Left cardiac atrium (tissue), 4 donors: ENCODE measurements at regions not wholly inside any gene's neighbourhood (a gene's known extent, or its start where the extent isn't known, plus 50 kb on each side); places are given as distances from the start of the nearest gene placed in this dataset.
"Not testable (repeated sequence)": the region's sequence is repeated elsewhere in the genome, so short reads cannot be mapped to it uniquely, and the experiment has no call there.

Experiments used
- ATAC-seq, 2 donors: fragments of 200-7000 bp; cut with Tn5 transposase; one replicate each; pipeline ENCODE4 v1.9.1; 2020; ENCODE audit warnings: mild to moderate bottlenecking in 2 of 2, moderate library complexity in 2 of 2
- DNase-seq: peaks from one replicate; pipeline ENCODE4 v3.0.0-alpha.2; 2020
- intact Hi-C, 2 donors: fragments of 100-400 bp; cut with DNase I; formaldehyde crosslinking; loops; one replicate each; pipeline versions ENCODE4 v1.14.1 to v1.15.1; 2022 to 2023
- donor health status: DM: no; HTN: yes; CAD: no.
- donor health status: DM: no; HTN: yes; CAD: no; lungs with severe emphysema.
- donor health status: DM: yes; HTN: yes; CAD: no.
- donor health status: Dilated cardiomyopathy.

DNA sequence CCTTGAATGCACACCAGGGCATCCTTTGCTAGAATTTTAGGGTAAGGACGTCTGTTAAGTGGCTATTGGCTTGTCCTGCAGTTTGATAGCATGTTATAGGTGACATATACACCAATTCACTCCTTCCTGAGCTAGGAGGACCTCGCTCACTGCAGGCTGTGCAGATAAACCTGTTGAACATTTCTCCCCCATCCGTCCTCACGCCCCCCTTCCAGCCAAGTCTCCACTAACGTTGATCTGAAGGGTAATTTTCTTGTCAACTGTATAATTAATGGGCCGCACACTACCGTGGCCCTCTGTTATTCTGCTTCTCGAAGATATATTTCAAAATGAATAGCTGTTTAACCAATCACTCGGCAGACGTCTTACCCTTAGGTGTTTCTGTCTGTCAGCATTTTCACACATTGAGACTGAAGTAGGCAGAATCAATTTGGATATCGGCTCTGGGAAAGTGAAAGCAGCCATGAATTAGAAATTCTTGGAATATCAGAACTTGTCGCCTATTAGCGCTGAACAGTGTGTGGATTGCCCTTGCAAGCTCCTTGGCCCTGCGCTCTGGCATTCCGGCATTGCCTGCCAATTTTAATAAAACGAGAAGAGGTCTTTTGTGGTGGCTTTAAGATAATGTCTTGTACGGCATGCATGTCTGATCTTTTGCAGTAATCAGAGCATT is 905.3 kb downstream of the TYW1 start:
- ATAC-seq (no peak), DNase-seq (no peak)
- intact Hi-C loops, result no loop called here

DNA sequence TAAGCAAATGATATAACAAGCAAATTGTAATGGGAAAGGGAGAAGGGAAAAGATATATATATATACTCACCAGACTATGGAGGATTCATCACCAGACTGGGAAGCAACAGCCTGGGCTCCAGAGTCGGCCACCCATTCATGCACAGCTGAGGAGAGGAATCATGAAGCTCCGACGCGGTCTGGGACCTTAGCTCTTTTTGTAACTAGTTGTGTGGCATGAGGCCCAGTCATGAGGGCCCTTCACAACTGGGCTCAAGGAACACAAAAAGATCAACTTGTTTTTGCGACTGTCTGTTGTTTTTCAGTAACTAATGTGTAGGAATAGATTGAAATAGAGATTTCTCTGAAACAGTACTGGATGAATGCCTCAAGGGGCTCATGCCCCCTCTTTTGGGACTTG is 911.2 kb downstream of the TYW1 start:
- intact Hi-C loops, result no loop called here
- ATAC-seq (no peak), DNase-seq (no peak)

DNA sequence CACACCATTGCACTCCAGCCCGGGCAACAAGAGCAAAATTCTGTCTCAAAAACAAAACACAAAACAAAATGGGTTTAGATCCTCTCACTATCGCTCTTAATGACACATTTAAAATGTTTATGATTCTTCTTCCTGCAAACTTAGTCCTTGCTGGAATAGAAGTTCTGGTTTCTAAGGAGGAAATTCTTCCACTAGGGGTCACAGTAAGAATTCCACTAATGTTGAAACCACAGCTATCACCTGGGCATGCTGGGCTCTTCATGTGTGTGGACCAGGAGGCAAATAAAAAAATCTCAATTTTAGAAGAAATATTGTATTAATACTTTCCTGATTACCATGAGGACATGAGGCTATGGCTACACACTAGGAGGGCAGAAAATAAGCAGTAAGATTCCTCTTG is 915.8 kb downstream of the TYW1 start:
- ATAC-seq, result no peak
- DNase-seq, result no peak
- intact Hi-C loops, result no loop called here

DNA sequence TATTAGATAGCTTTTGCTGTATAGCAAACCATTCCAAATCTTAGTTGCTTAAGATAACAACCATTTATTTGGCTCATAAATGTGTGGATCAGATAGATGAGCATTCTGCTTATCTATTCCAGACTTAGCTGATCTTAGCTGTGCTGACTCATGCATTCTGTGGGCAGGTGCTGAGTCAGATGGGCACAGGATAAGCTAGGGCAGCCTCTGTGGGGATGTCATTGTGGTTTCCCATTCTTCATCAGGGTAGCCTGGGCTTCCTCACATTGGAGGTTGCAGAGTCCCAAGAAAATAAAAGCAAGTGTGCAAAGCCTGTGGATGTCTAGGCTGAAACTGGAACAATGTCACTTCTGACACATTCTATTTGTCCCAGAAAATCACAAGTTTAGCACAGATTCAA is 917.0 kb downstream of the TYW1 start:
- intact Hi-C loops, result no loop called here
- ATAC-seq, result no peak
- no peak for DNase-seq

DNA sequence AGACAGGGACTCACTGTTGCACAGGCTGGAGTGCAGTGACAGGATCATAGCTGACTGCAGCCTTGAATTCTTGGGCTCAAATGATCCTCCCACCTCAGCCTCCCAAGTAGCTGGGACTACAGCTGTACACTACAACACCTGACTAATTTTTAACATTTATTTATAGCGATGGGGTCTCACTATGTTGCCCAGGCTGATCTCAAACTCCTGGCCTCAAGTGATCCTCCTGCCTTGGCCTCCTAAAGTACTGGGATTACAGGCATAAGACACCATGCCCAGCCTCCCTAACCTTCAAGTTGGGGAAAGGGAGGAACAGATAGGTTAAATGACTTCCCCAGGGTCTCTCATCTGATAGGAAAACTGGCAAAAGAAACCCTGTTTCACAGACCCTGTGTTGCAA is 919.5 kb downstream of the TYW1 start:
- intact Hi-C loops, DNase-seq, ATAC-seq: not testable (repeated sequence)

DNA sequence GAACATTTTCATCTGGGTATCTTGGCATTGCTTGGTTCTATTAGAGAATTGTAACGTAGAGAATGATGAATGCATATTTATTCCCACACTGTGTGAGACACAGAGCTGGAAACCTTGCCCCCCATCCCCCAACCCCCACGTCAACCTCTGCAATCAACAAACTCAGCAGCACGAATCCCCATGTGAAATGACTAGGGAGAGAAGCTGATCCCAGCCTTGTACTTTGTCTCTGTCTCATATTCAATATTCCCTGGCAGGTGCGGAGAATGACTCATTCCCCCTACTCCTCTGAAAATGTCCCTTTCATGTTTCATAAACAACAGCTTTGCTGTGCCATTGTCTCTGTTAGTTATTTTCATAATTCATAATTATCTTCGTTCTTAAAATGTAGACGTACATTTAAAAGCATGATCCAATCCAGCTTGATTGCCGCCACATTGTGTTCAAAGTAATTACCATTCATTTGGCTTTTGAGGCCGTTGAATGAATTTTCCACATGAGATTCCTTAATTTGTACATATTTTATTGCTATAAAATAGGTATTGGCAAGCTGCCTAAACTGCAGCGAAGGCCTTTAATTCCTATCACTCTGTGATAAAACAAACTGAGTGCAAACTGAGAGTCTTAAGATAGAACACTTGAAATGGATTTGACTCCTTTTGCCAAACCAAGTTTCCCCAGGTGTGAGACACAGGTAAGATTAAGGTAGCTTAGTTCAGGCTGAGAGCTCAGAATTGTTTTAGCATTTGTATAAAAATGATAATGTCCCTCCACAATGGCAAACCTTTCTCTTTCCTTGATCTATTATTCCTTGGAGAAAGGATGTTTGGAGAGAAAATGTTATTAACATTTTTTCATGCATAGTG is 920.2 kb downstream of the TYW1 start:
- no peak for DNase-seq
- intact Hi-C loops, result no loop called here
- ATAC-seq, result no peak

DNA sequence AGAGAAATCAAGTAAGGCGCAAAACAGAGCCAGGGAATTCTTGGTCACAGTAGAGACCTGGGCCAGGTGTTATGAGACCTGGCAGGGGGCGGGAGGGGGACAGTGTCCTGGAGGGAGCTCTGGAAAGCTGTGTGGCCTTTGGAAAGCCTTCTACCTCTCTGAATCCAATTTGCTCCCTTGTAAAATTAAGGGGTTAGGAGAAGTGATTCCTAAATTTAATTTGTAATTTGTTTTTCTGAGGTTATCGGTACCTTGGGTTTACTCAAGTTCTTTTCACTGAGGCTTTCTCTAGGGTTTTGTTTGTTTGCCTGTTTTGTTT is 920.8 kb downstream of the TYW1 start:
- ATAC-seq, result no peak
- intact Hi-C loops, result no loop called here
- DNase-seq, result no peak

DNA sequence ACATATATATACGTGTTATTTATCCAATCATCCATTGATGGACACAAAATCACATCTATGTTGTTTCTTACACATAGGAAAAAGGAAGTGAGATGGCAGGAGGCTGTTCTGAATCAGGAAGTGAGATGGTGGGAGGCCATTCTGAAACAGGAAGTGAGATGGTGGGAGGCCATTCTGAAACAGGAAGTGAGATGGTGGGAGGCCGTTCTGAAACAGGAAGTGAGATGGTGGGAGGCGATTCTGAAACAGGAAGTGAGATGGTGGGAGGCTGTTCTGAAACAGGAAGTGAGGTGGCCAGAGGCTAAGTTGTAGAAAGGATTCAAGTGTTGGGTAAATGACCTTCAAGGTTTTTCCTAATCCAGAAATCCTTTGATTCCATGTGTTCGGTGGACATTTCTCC is 921.5 kb downstream of the TYW1 start:
- ATAC-seq, result no peak
- DNase-seq, result no peak
- intact Hi-C loops, result no loop called here

DNA sequence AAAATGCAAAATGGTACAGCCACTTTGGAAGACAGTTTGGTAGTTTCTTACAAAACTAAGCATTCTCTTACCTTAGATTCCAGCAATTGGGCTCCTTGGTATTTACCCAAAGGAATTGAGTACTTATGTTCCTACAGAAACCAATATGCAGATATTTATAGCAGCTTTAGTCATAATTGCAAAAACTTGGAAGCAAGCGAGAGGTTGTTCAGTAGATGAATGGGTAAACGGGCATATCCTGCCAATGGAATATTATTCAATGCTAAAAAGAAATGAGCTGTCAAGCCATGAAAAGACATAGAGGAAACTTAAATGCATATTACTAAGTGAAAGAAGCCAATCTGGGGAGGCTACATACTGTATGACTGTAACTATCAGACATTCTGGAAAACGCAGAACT is 926.7 kb downstream of the TYW1 start:
- no peak for DNase-seq
- ATAC-seq, result no peak
- intact Hi-C loops, result no loop called here

DNA sequence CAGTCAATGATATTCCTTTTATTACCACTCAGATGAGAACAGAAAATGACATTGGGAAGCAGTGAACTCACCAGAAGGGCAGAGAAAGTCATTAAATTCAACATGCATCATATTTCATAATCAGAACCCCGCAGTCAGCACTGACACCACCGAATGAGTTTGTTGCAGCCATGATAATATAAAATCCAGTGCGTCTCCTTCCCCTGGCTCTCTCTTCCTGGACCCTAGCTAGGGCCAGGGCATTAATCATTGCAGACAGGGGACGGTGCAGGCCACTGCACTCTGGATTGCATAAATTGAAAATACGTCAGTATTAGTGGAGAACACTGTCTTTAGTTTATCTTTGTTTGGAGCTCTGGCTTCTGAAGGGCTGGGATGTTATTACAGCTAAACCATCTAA is 931.5 kb downstream of the TYW1 start:
- no peak for ATAC-seq
- intact Hi-C loops, result no loop called here
- DNase-seq, result no peak

DNA sequence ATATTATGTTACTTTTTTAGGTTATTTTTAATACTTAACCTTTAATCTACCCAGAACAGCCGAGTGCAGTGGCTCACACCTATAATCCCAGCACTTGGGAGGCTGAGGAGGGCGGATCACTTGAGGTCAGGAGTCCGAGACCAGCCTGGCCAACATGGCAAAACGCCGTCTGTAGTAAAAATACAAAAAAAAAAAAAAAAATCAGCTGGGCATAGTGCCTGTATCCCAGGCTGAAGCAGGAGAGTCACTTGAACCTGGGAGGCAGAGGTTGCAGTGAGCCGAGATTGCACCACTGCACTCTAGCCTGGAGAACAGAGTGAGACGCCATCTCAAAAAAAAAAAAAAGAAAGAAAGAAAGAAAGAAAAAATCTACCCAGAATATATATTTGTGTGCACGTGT is 939.8 kb downstream of the TYW1 start:
- DNase-seq, ATAC-seq, intact Hi-C loops: not testable (repeated sequence)

DNA sequence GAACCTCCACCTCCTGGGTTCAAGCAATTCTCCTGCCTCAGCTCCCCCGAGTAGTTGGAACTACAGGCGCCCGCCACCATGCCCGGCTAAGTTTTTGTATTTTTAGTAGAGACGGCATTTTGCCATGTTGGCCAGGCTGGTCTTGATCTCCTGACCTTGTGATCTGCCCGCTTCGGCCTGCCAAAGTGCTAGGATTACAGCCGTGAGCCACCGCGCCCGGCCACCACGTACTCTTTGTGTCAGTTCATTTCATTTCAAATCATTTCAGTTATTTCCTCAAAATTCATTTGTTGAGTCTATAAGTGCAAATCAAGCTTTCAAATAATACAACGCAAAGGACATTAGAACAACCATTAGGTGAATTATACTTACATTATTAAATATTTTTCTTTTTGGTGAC is 943.8 kb downstream of the TYW1 start:
- ATAC-seq, result no peak
- DNase-seq, result no peak
- intact Hi-C loops, result no loop called here

DNA sequence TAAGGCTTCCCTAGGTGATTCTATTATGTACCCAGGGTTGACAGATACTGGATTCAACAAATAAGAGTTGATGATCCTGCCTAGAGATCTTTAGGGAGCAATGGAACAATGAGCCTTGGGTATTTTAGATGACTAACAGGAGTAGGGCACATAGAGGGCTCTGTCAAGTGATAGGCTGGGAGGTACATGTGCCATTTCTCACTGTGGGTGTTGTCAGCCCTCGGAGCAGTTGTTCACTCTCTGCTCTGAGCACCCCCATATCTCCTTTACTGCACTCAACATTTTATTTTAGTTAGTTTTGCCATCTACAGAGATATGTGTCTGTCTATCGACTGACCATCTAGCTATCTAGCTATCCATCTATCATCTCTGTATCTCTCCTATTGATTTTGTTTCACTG is 950.6 kb downstream of the TYW1 start:
- ATAC-seq, result no peak
- no peak for DNase-seq
- intact Hi-C loops, result no loop called here

DNA sequence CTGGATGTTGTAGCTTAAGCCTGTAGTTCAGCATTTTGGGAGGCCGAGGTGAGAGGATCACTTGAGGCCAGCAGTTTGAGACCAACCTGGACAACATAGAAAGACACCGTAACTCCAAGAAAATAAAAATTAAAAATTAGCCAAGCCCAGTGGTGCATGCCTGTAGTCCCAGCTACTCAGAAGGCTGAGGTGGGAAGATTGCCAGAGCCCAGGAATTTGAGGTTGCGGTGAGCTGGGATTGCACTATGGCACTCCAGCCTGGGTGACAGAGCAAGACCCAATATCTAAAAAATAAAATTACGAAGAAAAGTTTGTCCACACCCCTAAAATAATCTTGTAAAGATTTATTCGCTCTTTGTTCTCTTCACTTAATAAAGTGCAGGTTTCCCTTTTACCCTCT is 951.0 kb downstream of the TYW1 start:
- intact Hi-C loops, result no loop called here
- no peak for ATAC-seq
- DNase-seq, result no peak

DNA sequence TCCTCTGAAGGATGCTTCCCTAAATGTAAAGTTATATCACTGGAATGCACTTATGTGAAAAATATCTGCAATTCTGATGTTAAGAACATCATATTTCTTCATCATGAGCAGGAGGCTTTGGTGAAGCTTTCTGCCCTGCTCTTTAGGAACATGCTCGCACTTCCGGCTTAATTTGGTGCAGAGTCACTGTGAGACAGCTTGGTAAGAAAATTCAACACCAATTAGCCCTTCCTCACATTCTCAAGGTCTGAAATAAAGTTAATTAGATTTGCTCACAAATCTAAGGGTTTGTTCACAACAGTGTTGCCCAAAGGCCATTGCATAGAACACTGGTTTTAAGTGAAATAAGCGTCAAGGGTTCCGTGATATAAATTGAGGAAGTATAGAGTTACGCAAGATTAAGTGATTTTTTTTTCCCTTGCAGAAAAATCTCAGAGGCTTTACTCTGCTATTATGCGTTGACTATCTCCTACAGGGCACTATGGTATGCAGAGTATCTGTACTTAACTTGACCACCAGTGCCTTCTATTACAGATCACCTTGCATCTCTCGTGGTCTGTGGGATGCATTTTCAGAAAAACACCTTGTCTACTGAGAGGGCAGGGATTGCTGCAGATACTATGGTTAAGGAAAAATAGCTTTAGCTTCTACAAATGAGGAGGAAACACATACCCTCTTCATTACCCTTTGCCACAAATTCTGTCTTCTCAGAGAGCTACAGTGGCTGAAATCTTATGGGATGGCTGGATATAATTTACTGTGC is 953.9 kb downstream of the TYW1 start:
- intact Hi-C loops, result no loop called here
- ATAC-seq, result no peak

DNA sequence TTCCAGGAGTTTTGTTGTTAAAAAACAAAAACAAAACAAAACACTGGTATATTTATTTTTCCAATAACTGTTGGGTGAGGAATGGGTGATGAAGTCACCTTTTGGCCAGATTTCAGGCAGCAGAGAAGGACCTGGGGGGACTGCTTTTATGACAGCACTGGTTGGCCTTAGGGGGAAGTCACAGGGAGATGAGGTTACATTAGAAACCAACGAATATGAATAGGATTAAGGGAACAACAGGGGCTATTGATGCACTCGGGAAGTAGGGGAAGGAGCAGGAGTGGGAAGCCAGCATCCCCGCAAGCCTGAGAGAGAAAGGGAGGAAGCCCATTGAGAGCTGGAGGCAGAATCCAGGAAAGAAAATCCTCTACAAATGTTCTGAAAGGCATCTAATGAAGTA is 958.4 kb downstream of the TYW1 start:
- intact Hi-C loops, result no loop called here
- ATAC-seq (no peak), DNase-seq (no peak)

More for the DNA sequence above, 953.9 kb downstream of the TYW1 start:
- DNase-seq, result no peak

DNA sequence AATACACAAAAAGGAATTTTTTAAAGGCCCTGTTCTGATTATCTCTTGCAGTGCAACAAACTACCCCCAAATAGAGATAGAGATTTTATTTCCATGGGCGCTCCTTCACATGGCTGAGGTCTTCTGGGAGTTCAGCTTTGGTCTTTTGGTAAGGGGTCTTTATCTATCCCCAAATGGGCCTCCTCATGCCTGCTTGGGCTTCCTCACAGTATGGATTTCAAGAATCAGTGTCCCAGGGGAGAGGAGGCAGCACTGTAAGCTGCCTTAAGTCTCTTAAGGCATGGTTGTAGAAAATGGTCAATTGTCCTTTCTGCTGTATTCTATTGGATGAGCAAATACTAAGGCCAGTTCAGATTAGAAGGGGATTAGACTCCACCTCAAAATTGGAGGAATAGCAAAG is 966.2 kb downstream of the TYW1 start:
- DNase-seq (no peak), ATAC-seq (no peak)
- intact Hi-C loops, result no loop called here

DNA sequence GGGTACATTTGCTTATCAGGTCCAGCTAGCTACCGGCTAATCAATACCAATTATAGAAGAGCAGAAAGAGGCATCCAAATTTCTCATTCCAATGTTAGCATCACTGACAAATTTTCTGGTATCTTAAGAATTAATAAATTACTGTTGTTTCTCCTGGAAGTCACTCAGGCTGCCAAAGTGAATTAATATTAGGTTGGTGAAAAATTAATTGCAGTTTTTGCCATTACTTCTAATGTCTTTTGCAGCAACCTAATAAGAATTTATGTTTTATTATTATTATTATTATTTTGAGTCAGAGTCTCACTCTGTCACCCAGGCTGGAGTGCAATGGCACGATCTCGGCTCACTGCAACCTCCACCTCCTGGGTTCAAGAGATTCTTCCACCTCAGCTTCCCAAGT is 979.9 kb downstream of the TYW1 start:
- DNase-seq (no peak), ATAC-seq (no peak)
- intact Hi-C loops, result no loop called here

DNA sequence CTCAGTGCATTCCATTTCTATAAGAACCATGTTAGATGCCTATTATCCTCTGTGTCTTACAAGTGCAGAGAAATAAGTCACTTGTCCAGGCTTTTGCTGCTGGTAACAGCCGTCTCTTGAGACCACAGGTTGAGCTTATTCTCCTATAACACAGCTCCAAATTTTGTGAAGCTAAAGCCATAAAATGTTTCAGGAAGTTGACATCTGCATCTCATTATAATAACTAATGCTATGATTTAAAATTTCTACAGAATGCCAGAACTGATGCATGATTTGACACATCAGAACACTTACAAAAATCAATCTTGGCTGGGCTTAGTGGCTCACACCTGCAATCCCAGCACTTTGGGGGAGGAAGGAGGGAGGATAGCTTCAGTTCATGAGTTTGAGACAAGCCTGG is 986.9 kb downstream of the TYW1 start:
- DNase-seq (no peak), ATAC-seq (no peak)
- intact Hi-C loops, result no loop called here

DNA sequence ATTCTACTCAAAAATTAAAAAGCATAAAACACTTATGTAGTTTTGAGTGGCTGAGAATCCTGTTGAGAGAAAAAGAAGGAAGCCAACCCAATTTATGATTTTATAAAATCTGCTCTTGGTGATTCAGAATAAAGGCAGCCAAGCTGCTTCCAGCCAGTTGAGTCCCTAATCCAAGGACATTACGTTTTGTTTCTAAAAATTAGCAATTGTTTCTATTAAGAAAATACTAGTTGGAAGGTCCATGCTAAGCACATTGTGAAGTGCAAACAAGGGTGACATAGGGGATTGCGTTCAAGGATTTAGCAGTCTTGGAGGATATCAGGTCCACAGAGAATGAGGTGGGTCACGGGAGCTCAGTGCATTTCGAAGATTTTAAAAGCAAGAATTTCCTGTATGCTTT is 987.7 kb downstream of the TYW1 start:
- DNase-seq (no peak), ATAC-seq (no peak)
- intact Hi-C loops, result no loop called here

DNA sequence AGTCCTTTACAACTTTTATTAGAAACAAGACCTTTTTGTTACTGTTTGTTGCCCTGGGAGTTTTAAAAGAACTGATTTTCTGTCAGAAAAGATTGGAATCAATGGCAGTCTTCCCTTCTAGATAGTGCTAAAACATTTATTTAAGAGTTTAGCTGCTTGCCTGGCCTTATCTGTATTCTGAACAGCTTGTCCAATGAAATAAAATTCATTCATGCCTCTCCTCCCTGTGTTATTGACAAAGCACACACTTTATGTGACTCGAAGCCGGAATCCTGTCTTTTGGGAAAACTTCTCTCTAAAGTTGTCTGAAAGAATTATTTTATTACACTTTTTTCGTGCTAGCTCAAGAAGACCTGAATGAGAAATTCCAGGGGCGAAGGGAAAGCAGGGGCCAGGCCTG is 992.5 kb downstream of the TYW1 start:
- intact Hi-C loops, result no loop called here
- DNase-seq (no peak), ATAC-seq (no peak)
